Stomach (tissue), 4 donors: ENCODE measurements at regions not wholly inside any gene's neighbourhood (a gene's known extent, or its start where the extent isn't known, plus 50 kb on each side); places are given as distances from the start of the nearest gene placed in this dataset.

ENCODE experiments used
- POLR2A ChIP-seq, 4 donors: fragments of 450-650 bp; IDR thresholded peaks; one replicate each; pipeline ENCODE4 v1.6.1; 2016; ENCODE audit warnings: antibody characterized with exemption in 4 of 4, control low read depth in 2 of 4, mild to moderate bottlenecking in 1 of 4, moderate library complexity in 1 of 4
- TF ChIP-seq, protein P1 (sequence below), 7 experiments: fragments of 450-650 bp in 4 of 7; fragments of 200-600 bp in 3 of 7; sonication (generic) in 3 of 7; IDR thresholded peaks; one replicate each; pipeline ENCODE4 v1.5.1; 2016 to 2019; ENCODE audit warnings: antibody characterized with exemption in 7 of 7, control low read depth in 2 of 7, mild to moderate bottlenecking in 1 of 7

DNA sequence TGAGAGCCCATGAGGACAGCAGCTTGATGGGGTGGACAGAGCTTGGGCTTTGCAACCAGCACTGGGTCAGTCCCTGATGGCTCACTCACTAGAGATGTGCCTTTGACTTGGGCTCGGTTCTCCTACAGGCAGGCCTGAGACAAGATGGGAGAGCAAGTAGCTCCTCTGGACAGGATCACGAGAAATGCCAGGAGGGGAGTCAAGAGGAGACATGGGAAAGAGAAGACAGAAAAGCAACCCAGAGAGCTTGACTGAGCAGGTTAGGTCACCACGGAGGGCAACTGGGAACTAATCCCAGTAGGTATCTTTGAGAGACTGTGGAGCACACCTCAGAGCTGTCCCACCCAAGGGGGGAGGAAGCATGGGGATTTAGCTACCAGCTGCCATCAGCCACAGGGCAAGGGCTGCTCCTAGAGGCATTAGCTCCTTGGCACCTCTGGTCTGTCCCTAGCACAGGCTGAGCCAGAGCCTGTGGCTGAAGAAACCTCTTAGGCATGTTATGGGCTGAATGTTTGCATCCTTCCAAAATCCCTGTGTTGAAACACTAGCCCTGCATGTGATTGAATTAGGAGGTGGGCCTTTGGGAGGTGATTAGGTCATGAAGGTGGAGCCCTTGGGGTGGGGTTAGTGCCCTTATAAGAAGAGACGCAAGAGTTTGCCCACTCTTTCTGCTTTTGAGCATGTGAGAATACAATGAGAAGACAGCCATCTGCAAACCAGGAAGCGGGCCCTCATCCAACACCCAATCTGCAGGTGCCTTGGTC lies 145.6 kb downstream of the SMIM20 start:
- TF ChIP-seq, protein P1, sequence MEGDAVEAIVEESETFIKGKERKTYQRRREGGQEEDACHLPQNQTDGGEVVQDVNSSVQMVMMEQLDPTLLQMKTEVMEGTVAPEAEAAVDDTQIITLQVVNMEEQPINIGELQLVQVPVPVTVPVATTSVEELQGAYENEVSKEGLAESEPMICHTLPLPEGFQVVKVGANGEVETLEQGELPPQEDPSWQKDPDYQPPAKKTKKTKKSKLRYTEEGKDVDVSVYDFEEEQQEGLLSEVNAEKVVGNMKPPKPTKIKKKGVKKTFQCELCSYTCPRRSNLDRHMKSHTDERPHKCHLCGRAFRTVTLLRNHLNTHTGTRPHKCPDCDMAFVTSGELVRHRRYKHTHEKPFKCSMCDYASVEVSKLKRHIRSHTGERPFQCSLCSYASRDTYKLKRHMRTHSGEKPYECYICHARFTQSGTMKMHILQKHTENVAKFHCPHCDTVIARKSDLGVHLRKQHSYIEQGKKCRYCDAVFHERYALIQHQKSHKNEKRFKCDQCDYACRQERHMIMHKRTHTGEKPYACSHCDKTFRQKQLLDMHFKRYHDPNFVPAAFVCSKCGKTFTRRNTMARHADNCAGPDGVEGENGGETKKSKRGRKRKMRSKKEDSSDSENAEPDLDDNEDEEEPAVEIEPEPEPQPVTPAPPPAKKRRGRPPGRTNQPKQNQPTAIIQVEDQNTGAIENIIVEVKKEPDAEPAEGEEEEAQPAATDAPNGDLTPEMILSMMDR (IDR thresholded peaks at IDR 0.05) = no peak
- TF ChIP-seq POLR2A (IDR thresholded peaks at IDR 0.05) = no peak
